ENCODE measurements at regions not wholly inside any gene's neighbourhood (a gene's known extent, or its start where the extent isn't known, plus 50 kb on each side); places are given as distances from the start of the nearest gene placed in this dataset.
"Not testable (repeated sequence)": the region's sequence is repeated elsewhere in the genome, so short reads cannot be mapped to it uniquely, and the experiment has no call there.

DNA sequence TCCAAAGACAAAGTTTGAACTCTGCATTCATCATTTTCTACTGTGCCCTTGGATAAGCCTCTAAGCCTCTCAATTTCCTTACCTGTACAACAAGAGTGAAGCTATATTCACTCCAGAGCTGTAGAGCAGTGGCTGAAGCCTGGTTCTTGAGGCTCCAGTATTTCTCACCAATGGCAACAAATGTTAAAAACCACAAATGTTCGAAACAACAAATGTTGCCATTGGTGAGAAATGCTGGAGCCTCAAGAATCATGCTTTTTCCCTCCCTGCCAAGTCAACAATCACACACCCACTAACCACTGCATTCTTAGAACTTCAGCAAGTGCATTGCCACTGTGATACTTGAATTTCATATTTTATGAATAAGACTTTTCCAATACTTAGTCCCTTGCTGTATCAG, 237.9 kb downstream of the TMEM26 start:
- no peak overlapping the region for H3K4me3 ChIP-seq
- 89 to 94% (median 91%) methylated on average over 1 of the region's 1 CpG for WGBS, 4 donors
- no peaks in the 10 kb centered on the region for H3K36me3 ChIP-seq (replicated peaks in 1 of 2)
- H3K9me3 ChIP-seq (replicated peaks in 1 of 3), result no peaks in the 10 kb centered on the region
- TF ChIP-seq CTCF (IDR thresholded peaks at IDR 0.05), result no peak
- no peak for TF ChIP-seq POLR2A (IDR thresholded peaks at IDR 0.05)
- H3K27ac ChIP-seq, result no peak overlapping the region
- no peaks in the 10 kb centered on the region for H3K4me1 ChIP-seq (replicated peaks in 1 of 2)
- no peaks in the 10 kb centered on the region for H3K27me3 ChIP-seq
- intact Hi-C loops (cut with DNase I), result no loop called here
- DNase-seq, result no peak

GRCh38 chr10:61211468-61211867, 241.7 kb downstream of the TMEM26 start:
- DNase-seq, result no peak
- intact Hi-C loops (cut with DNase I), result no loop called here
- Histone ChIP-seq H3K27me3 (no peaks in the 10 kb centered on the region), H3K9me3 (replicated peaks in 1 of 3) (no peaks in the 10 kb centered on the region), H3K4me3 (no peak overlapping the region), H3K36me3 (replicated peaks in 1 of 2) (no peaks in the 10 kb centered on the region), H3K27ac (no peak overlapping the region), H3K4me1 (replicated peaks in 1 of 2) (no peaks in the 10 kb centered on the region)
- no peak for TF ChIP-seq CTCF (IDR thresholded peaks at IDR 0.05)
- TF ChIP-seq POLR2A (IDR thresholded peaks at IDR 0.05), result no peak
- WGBS, 4 donors, result 67 to 82% (median 76%) methylated on average over 2 of the region's 2 CpGs

GRCh38 chr10:61197057-61197456, 253.1 kb upstream of the RHOBTB1 start:
- no peaks in the 10 kb centered on the region for H3K4me1 ChIP-seq (replicated peaks in 1 of 2)
- H3K27ac ChIP-seq, result no peak overlapping the region
- no peaks in the 10 kb centered on the region for H3K27me3 ChIP-seq
- intact Hi-C loops (cut with DNase I), result no loop called here
- 55 to 69% (median 63%) methylated on average over 1 of the region's 1 CpG for WGBS, 4 donors
- no peak for DNase-seq
- no peak overlapping the region for H3K4me3 ChIP-seq
- no peaks in the 10 kb centered on the region for H3K9me3 ChIP-seq (replicated peaks in 1 of 3)
- H3K36me3 ChIP-seq (replicated peaks in 1 of 2), result no peaks in the 10 kb centered on the region
- TF ChIP-seq CTCF (IDR thresholded peaks at IDR 0.05) (no peak), POLR2A (IDR thresholded peaks at IDR 0.05) (no peak)

DNA sequence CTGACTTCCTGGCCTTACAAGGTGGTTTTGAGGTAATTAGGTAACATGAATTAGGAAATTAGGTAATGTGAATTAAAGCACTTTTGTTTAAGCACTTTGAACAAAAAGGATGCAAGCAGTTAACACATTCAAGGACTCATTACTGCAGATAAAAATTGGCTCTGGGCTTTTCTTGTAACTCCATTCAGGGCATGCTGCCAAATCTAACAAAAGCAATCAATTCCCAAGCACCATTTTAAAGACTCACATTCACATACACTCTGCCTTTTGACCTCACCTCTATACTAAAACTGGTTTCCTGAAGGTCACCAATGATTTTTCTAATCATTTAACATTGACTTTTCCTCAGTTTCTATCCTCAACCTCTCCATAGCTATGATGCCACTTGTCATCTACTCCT, 251.2 kb upstream of the RHOBTB1 start:
- TF ChIP-seq POLR2A (IDR thresholded peaks at IDR 0.05) (no peak), CTCF (IDR thresholded peaks at IDR 0.05) (no peak)
- DNase-seq, result no peak
- intact Hi-C loops (cut with DNase I), result no loop called here
- Histone ChIP-seq H3K27me3 (no peaks in the 10 kb centered on the region), H3K9me3 (replicated peaks in 1 of 3) (no peaks in the 10 kb centered on the region), H3K4me1 (replicated peaks in 1 of 2) (no peaks in the 10 kb centered on the region), H3K4me3 (no peak overlapping the region), H3K27ac (no peak overlapping the region), H3K36me3 (replicated peaks in 1 of 2) (no peaks in the 10 kb centered on the region)

- H3K27me3 ChIP-seq; H3K4me1 ChIP-seq (replicated peaks in 1 of 2); H3K27ac ChIP-seq; DNase-seq; intact Hi-C loops (cut with DNase I); H3K9me3 ChIP-seq (replicated peaks in 1 of 3); H3K36me3 ChIP-seq (replicated peaks in 1 of 2); H3K4me3 ChIP-seq: not testable (repeated sequence)
- 77 to 83% (median 79%) methylated on average over 1 to 2 of the region's 2 CpGs for WGBS, 4 donors
Measured at GRCh38 chr10:61192589-61192988, 248.6 kb upstream of the RHOBTB1 start.
